ENCODE measurements at regions not wholly inside any gene's neighbourhood (a gene's known extent, or its start where the extent isn't known, plus 50 kb on each side); places are given as distances from the start of the nearest gene placed in this dataset.
"Not testable (repeated sequence)": the region's sequence is repeated elsewhere in the genome, so short reads cannot be mapped to it uniquely, and the experiment has no call there.

- not testable (repeated sequence) for DNase-seq
Measured at GRCh38 chr1:143905214-143906179, 66.3 kb downstream of the FAM72C start.

- DNase-seq = not testable (repeated sequence)
Measured at GRCh38 chr1:143904622-143904979, 67.2 kb downstream of the FAM72C start.

- not testable (repeated sequence) for DNase-seq
Measured at GRCh38 chr1:143903899-143904621, 67.7 kb downstream of the FAM72C start.

- not testable (repeated sequence) for DNase-seq
Measured at GRCh38 chr1:143896377-143896776, 75.4 kb downstream of the FAM72C start.

GRCh38 chr1:143884932-143885574 is 86.7 kb downstream of the FAM72C start:
- DNase-seq = not testable (repeated sequence)

GRCh38 chr1:143884532-143884931 is 87.3 kb downstream of the FAM72C start:
- not testable (repeated sequence) for DNase-seq

GRCh38 chr1:143879757-143880536 is 91.8 kb downstream of the FAM72C start:
- DNase-seq = not testable (repeated sequence)

DNA sequence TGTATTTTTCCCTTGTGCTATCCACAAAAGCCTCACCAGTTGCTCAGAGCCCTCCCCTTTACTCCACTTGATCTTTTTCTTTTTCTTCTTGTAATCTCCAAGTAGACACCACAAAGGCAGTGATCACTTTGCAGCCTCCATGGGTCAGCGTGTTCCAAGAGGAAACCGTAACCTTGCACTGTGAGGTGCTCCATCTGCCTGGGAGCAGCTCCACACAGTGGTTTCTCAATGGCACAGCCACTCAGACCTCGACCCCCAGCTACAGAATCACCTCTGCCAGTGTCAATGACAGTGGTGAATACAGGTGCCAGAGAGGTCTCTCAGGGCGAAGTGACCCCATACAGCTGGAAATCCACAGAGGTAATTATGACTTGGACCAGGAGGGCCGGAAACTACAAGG is 95.8 kb downstream of the FAM72C start:
- DNase-seq = not testable (repeated sequence)

- DNase-seq = not testable (repeated sequence)
Measured at GRCh38 chr1:143874625-143875024, 97.2 kb downstream of the FAM72C start.

GRCh38 chr1:143873650-143874049 is 98.1 kb downstream of the FAM72C start:
- DNase-seq = not testable (repeated sequence)

DNA sequence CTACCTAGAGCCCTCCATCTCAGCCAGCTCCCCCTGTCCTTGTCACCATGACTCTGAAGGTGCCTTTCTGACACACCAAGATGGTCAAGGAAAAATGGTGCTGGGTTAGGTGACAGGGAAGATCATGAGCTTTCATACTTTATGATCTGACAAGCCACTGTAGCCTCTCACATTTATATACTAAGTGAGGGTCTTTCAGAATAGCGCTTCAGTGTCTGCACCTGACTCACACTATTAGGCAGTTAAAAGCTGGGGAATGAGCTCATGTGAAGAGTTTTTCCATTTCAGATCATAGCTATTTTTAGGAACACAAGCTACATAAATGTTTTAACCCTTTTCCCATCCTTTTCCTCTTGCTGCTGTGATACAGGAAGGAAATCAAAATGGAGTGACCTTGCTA is 101.4 kb downstream of the FAM72C start:
- not testable (repeated sequence) for DNase-seq

DNA sequence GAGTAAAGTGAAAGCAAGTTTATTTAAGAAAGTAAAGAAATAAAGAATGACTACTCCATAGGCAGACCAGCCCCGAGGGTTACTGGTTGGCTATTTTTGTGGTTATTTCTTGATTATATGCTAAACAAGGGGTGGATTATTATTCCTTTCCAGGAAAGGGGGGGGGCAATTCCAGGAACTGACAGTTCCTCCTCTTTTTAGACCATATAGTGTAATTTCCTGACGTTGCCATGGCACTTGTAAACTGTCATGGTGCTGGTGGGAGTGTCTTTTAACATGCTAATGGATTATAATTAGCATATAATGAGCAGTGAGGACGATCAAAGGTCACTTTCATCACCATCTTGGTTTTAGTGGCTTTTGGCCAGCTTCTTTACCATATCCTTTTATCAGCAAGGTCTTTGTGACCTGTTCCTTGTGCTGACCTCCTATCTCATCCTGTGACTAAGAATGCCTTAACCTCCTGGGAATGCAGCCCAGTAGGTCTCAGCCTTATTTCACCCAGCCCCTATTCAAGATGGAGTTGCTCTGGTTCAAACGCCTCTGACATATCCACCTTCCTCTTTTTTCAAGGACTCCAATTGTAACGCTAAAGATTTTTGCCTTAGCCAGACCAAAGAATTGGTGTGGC is 104.1 kb downstream of the FAM72C start:
- not testable (repeated sequence) for DNase-seq

DNA sequence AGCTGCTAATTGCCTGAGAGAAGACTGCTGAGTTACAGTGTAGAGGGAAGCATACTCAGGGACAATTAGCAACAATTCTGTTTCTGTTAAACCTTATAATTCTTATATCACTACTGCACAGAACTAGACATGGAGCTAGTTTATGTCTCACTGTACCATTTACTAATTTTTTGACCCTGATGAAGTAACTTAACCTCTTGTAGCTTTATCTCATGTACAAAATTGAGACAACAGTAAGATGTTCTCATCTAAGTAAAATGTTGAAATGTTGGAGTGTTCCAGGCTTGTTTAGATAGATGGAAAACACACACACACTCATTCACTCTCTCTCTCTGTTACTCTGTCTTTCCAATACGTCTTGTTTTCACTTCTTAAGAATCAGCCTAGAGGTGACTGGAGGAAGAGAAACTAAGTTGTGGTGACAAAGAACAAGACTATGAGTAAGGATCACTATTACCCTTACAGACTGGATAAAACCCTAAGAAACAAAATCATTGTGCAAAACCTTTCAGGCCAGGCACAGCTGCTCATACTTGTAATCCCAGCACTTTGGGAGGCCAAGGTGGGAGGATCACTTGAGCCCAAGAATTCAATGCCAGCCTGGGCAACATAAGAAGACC is 107.8 kb downstream of the FAM72C start:
- not testable (repeated sequence) for DNase-seq

DNA sequence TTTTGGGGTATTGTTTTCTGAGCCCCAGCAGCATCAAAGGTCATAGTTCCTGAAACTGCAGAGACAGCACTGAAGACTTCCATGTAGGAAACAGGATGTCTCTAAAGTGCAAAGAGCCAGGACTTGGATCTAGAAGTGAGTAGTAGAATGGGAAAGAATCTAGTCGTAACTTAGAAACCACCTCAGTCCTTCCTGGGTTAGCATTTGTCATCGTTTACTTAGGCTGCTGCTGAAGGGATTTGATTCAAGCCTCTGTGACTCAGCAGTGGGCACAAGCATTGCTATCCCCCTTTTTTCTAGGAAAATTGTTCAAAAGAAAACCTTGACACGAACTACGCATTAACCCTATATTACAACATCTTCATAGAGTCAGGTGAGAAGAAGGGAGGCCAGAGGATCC is 109.1 kb downstream of the FAM72C start:
- DNase-seq = not testable (repeated sequence)

DNA sequence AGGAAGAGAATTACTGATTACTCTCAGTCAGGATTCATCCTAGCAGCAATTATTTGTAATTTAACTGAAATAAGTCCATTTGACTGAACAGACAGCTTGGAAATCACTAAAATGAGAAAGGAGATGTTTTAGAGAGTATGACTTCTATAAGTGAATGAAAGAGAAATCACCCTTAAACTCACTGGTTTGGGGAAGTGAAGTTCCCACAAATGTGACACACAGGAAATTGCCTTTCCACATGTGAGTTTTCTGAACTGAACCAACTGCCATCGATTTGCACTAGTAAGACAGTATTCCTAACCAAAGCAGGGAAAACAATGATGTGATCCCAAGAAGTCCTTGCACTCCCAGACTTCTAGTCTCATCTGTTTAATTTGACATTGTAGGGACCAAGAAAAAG is 110.5 kb downstream of the FAM72C start:
- DNase-seq = not testable (repeated sequence)

DNA sequence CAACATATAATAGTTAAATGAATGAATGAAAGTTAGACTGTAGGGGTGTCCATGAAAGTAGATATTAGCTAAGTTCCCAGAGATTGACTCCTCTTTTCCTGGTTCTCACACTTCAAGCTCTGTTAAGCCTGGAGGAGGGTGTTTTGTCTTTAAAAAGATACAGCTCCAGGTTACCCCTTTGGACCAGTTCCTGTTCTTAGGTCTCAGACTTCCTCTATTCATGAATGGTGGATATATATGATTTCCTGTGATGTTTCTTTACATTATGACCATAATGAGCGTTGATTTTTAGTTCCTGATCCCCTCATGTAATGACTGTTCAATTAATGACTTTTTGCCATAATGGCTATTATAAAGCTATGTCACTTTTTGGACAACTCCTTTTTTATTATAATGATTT is 115.9 kb downstream of the FAM72C start:
- not testable (repeated sequence) for DNase-seq

DNA sequence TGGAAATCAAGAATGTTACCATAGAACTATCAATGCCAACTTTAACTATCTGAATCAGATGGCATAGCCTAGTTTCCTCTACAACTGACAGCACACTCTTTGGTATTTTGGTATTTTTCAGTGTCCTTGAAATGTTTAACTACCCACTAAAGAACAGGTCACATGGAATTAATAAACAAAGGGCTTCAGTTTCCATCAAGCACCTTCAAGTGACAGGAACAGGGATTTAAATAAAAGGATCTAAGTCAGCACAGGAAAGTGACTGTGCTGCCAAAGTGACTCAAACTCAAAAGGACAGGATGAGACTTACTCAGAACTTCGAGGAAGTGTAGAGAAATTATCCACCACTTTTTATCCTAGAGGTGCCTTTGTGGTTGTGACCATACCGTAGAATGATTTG is 117.7 kb downstream of the FAM72C start:
- DNase-seq = not testable (repeated sequence)

- not testable (repeated sequence) for DNase-seq
Measured at GRCh38 chr1:143850637-143851036, 121.1 kb downstream of the FAM72C start.

DNA sequence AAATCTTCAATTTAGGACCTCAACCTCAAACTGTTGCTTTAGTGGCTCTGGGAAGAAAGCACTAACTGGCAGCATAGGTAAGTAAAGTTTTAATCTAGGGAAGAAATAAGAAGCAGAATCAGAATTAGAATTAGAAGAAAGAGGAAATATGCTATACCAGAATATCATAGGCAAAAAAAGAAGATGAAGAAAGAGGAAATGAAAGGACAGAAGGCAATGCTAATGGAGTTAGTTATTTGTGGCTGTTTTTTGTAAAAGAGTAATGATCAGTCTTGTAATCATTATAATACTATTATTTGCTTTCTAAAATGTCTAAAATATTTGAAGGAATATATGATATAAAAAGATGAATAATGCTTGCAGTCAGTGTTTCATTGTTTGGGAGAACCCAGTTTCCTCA is 122.9 kb downstream of the FAM72C start:
- DNase-seq = not testable (repeated sequence)

DNA sequence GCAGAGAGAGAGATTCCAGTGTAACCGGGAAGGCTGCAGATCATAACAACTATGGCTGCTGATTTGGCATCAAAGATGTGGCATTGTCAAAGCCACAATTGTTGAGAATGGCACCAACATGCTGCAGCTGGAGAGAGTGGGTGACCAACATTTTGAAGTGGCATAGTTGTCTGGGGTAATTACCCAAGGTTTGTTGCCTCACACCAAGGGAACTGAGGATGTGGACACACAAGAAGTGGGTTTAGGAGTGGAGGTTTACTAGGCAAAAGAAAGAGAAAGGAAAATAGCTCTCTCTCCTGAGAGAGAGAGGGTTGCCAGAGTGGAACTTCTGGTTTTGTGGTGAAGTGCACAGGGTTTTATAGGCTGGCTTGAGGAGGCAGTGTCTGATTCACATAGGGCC is 126.6 kb downstream of the FAM72C start:
- DNase-seq = not testable (repeated sequence)

DNA sequence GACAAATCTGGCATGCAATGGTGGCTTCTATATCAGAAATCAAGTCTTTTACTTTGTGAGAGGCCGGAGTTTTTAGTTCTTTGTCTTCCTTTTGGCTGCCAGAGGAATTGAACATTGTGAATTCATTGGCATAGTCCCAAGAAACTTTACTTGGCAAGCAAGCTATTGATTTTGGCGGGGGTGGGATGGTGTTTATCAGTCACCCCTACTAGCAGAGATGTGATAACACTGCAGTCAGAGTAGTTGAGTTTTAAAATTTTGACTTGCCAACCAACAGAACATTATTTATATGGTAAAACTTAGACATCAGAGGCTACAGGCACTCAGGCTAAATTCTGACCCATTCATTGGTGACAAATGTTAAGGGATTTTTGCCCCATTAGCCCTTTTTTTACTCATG is 129.7 kb downstream of the FAM72C start:
- DNase-seq = not testable (repeated sequence)
